ENCODE measurements at regions not wholly inside any gene's neighbourhood (a gene's known extent, or its start where the extent isn't known, plus 50 kb on each side); places are given as distances from the start of the nearest gene placed in this dataset.

DNA sequence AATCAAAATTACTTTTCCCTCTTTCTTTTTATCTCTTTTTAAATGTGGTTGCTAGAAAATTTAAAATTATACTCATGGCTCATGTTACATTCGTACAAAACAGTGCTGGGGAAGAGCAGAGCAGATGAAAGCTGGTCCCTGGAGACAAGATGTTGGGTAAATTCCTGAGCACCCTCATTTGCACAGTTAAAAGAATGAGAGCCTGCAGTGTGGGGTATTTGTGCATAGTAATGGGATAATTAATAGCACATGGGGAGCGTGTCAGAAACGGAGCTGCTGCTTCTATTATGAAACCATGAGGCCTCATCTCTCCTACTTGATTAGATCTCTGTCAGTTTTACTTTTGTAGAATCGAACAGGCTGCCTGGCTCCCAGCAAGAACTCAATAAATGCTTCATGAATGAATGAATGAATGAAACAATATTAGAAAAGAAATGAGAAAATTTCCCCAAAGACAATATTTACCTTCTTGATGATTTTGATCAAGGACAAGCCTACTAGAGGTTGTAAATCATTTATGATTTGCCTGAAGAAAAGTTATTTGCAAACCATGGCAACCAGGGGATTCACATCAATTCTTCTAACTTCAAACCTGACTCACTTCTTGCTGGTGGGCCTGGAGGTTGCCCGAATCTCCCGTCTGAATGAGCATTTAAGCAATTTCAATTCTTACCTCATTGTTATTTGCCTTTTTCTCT is 177.2 kb upstream of the TUT7 start:
- TF ChIP-seq MXI1 (conservative IDR thresholded peaks at IDR 0.05; ENCODE audit: poor library complexity, severe bottlenecking) = no peak
- TF ChIP-seq, protein P1, sequence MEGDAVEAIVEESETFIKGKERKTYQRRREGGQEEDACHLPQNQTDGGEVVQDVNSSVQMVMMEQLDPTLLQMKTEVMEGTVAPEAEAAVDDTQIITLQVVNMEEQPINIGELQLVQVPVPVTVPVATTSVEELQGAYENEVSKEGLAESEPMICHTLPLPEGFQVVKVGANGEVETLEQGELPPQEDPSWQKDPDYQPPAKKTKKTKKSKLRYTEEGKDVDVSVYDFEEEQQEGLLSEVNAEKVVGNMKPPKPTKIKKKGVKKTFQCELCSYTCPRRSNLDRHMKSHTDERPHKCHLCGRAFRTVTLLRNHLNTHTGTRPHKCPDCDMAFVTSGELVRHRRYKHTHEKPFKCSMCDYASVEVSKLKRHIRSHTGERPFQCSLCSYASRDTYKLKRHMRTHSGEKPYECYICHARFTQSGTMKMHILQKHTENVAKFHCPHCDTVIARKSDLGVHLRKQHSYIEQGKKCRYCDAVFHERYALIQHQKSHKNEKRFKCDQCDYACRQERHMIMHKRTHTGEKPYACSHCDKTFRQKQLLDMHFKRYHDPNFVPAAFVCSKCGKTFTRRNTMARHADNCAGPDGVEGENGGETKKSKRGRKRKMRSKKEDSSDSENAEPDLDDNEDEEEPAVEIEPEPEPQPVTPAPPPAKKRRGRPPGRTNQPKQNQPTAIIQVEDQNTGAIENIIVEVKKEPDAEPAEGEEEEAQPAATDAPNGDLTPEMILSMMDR (IDR thresholded peaks at IDR 0.05; ENCODE audit: poor library complexity, severe bottlenecking) = no peak
- TF ChIP-seq, protein P2, sequence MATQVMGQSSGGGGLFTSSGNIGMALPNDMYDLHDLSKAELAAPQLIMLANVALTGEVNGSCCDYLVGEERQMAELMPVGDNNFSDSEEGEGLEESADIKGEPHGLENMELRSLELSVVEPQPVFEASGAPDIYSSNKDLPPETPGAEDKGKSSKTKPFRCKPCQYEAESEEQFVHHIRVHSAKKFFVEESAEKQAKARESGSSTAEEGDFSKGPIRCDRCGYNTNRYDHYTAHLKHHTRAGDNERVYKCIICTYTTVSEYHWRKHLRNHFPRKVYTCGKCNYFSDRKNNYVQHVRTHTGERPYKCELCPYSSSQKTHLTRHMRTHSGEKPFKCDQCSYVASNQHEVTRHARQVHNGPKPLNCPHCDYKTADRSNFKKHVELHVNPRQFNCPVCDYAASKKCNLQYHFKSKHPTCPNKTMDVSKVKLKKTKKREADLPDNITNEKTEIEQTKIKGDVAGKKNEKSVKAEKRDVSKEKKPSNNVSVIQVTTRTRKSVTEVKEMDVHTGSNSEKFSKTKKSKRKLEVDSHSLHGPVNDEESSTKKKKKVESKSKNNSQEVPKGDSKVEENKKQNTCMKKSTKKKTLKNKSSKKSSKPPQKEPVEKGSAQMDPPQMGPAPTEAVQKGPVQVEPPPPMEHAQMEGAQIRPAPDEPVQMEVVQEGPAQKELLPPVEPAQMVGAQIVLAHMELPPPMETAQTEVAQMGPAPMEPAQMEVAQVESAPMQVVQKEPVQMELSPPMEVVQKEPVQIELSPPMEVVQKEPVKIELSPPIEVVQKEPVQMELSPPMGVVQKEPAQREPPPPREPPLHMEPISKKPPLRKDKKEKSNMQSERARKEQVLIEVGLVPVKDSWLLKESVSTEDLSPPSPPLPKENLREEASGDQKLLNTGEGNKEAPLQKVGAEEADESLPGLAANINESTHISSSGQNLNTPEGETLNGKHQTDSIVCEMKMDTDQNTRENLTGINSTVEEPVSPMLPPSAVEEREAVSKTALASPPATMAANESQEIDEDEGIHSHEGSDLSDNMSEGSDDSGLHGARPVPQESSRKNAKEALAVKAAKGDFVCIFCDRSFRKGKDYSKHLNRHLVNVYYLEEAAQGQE (IDR thresholded peaks at IDR 0.05; ENCODE audit: borderline replicate concordance) = no peak
- no peak for TF ChIP-seq SMC3 (conservative IDR thresholded peaks at IDR 0.05; ENCODE audit: poor library complexity)
- no peak for TF ChIP-seq POLR2AphosphoS5 (IDR thresholded peaks at IDR 0.05)
- no peak for TF ChIP-seq EZH2 (IDR thresholded peaks at IDR 0.05; ENCODE audit: borderline replicate concordance, insufficient read depth, low read length, poor library complexity, severe bottlenecking)
- TF ChIP-seq RAD21 (conservative IDR thresholded peaks at IDR 0.05) = no peak
- TF ChIP-seq TAF1 (IDR thresholded peaks at IDR 0.05; ENCODE audit: low read depth) = no peak
- TF ChIP-seq EP300 (conservative IDR thresholded peaks at IDR 0.05; ENCODE audit: poor library complexity, severe bottlenecking) = no peak
- no peaks in the 10 kb centered on the region for H3K36me3 ChIP-seq (ENCODE audit: insufficient read depth, low read length)
- no peaks in the 10 kb centered on the region for H3K27me3 ChIP-seq (ENCODE audit: insufficient read depth, low read depth, low read length)
- no peak overlapping the region for H2AFZ ChIP-seq (ENCODE audit: low read depth, low read length)
- H3K79me2 ChIP-seq (replicated peaks; ENCODE audit: insufficient read depth, low read length) = no peaks in the 10 kb centered on the region
- H3K9ac ChIP-seq (ENCODE audit: low read length) = no peak overlapping the region
- H3K27ac ChIP-seq (ENCODE audit: low read length) = no peak overlapping the region
- no peaks in the 10 kb centered on the region for H3K9me3 ChIP-seq (ENCODE audit: low read length)
- no peak overlapping the region for H3K4me3 ChIP-seq (ENCODE audit: low read length)
- no peaks in the 10 kb centered on the region for H3K9me2 ChIP-seq (ENCODE audit: insufficient read depth, low read length)
- H3F3A ChIP-seq (ENCODE audit: insufficient read depth, low read length, poor library complexity, severe bottlenecking) = no peaks in the 10 kb centered on the region
- no peaks in the 10 kb centered on the region for H4K20me1 ChIP-seq (ENCODE audit: insufficient read depth)
- no peak overlapping the region for H3K4me2 ChIP-seq (ENCODE audit: low read length)

DNA sequence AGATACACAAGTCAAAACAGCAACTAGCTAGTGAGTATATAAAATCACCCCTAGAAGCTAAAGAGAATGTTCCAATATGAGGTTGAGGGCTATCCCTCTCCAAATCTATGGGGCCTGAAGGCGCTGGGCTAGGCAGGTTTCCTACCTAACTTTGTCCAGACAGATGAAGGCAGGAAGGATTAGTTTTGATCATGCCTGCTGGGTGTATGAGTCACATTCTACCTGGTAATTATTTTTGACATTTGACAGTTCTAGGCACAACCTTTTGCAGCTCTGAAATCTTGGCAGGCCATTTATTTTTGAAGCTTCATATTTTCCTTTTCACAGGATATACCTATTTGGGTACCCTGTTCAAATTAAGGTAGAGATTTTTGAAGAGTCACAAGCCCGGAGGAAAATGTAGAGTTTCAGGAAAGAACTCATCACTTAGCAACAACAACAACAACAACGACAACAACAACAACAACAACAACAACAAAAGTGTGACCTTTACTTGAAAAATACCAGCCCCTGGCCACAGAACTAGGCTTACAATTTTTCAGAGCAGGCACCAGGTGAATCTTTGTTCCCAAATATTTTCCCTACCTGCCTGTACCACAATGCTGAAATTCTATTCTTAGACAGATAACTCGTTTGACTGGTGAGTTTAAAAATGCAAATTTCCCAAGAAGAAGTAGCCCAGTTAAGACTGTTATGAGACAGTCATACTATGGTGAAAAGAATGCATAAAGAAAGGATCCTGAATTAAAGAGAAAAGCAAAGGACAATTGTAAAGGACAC is 175.5 kb upstream of the TUT7 start:
- Histone ChIP-seq H3F3A (ENCODE audit: insufficient read depth, low read length, poor library complexity, severe bottlenecking) (no peaks in the 10 kb centered on the region), H3K27me3 (ENCODE audit: insufficient read depth, low read depth, low read length) (no peaks in the 10 kb centered on the region), H3K79me2 (replicated peaks; ENCODE audit: insufficient read depth, low read length) (no peaks in the 10 kb centered on the region), H2AFZ (ENCODE audit: low read depth, low read length) (no peak overlapping the region), H3K36me3 (ENCODE audit: insufficient read depth, low read length) (no peaks in the 10 kb centered on the region), H3K9me2 (ENCODE audit: insufficient read depth, low read length) (no peaks in the 10 kb centered on the region), H3K9me3 (ENCODE audit: low read length) (no peaks in the 10 kb centered on the region), H3K27ac (ENCODE audit: low read length) (no peak overlapping the region), H3K9ac (ENCODE audit: low read length) (no peak overlapping the region), H3K4me2 (ENCODE audit: low read length) (no peak overlapping the region), H3K4me3 (ENCODE audit: low read length) (no peak overlapping the region), H4K20me1 (ENCODE audit: insufficient read depth) (no peaks in the 10 kb centered on the region)
- no peak for TF ChIP-seq EZH2 (IDR thresholded peaks at IDR 0.05; ENCODE audit: borderline replicate concordance, insufficient read depth, low read length, poor library complexity, severe bottlenecking)
- TF ChIP-seq POLR2AphosphoS5 (IDR thresholded peaks at IDR 0.05) = no peak
- TF ChIP-seq, protein P1 (IDR thresholded peaks at IDR 0.05; ENCODE audit: poor library complexity, severe bottlenecking) = no peak
- TF ChIP-seq SMC3 (conservative IDR thresholded peaks at IDR 0.05; ENCODE audit: poor library complexity) = no peak
- no peak for TF ChIP-seq RAD21 (conservative IDR thresholded peaks at IDR 0.05)
- no peak for TF ChIP-seq MXI1 (conservative IDR thresholded peaks at IDR 0.05; ENCODE audit: poor library complexity, severe bottlenecking)
- no peak for TF ChIP-seq EP300 (conservative IDR thresholded peaks at IDR 0.05; ENCODE audit: poor library complexity, severe bottlenecking)
- TF ChIP-seq, protein P2 (IDR thresholded peaks at IDR 0.05; ENCODE audit: borderline replicate concordance) = no peak
- no peak for TF ChIP-seq TAF1 (IDR thresholded peaks at IDR 0.05; ENCODE audit: low read depth)

All from neural cell (in vitro differentiated cells).